Choroid plexus epithelial cell (primary cell): ENCODE measurements at regions not wholly inside any gene's neighbourhood (a gene's known extent, or its start where the extent isn't known, plus 50 kb on each side); places are given as distances from the start of the nearest gene placed in this dataset.
A peak's percentile ranks its signal among the peaks of the same experiment; 100 is the strongest.

Experiments
- DNase-seq: peaks from one replicate; pipeline ENCODE4 v3.0.0-alpha.2; 2010; ENCODE audit warnings: low read depth
- H3K4me3 ChIP-seq: 2 replicates; pipeline ENCODE4 v1.5.1; 2011; ENCODE audit warnings: low read depth, mild to moderate bottlenecking, control low read depth, low read length, moderate library complexity
- CTCF ChIP-seq: conservative IDR thresholded peaks from 2 replicates; pipeline ENCODE4 v1.5.1; 2011; ENCODE audit warnings: low read depth, mild to moderate bottlenecking, control low read depth, inconsistent platforms, low read length, moderate library complexity

GRCh38 chr17:51347851-51348584 is 87.7 kb downstream of the UTP18 start:
- DNase-seq, result no peak
- no peak overlapping the region for H3K4me3 ChIP-seq
- no peak for TF ChIP-seq CTCF

DNA sequence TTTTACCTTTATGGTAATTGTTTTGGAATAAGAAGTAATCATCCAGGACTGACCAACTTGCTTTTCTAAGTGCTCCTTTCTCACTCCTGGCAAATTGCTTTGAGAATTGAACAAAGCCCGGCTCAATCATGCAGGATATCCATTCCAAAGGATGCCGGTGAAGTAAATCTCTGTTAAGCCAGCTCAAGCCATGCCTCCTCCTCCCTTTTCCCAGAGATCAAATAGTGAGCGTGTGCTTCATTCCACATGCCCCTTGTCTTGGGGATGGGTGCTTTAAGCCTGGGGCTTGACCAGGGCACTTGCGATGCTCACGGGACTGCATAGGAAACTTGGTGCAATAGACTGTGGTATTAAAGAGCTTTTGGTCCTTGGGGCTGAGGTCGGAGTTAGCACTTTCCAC is 90.7 kb downstream of the UTP18 start:
- H3K4me3 ChIP-seq, result no peak overlapping the region
- TF ChIP-seq CTCF, result no peak
- DNase-seq, result no peak

- no peak overlapping the region for H3K4me3 ChIP-seq
- peak; percentile 15 for DNase-seq
- no peak for TF ChIP-seq CTCF
Observed at GRCh38 chr17:51351890-51352289, 91.5 kb downstream of the UTP18 start.

GRCh38 chr17:51352798-51353197 is 92.5 kb downstream of the UTP18 start:
- DNase-seq, result no peak
- H3K4me3 ChIP-seq, result no peak overlapping the region
- TF ChIP-seq CTCF, result no peak

- no peak for TF ChIP-seq CTCF
- no peak for DNase-seq
- no peak overlapping the region for H3K4me3 ChIP-seq
Observed at GRCh38 chr17:51353296-51353695, 93.0 kb downstream of the UTP18 start.

- no peak for DNase-seq
- TF ChIP-seq CTCF, result no peak
Observed at GRCh38 chr17:51354936-51355335, 94.6 kb downstream of the UTP18 start.

More at GRCh38 chr17:51354936-51355335, 94.6 kb downstream of the UTP18 start:
- no peak overlapping the region for H3K4me3 ChIP-seq
